Gastrocnemius medialis (tissue), 4 donors: ENCODE measurements at regions not wholly inside any gene's neighbourhood (a gene's known extent, or its start where the extent isn't known, plus 50 kb on each side); places are given as distances from the start of the nearest gene placed in this dataset.

Experiments used
- ATAC-seq, 2 donors: fragments of 150-250 bp; one replicate each; pipeline ENCODE4 v1.9.1; 2016
- DNase-seq, 2 donors: peaks; one replicate each; pipeline ENCODE4 v3.0.0-alpha.2; 2019
- H3K27ac ChIP-seq, 4 donors: fragments of 200-600 bp; sonication (generic); 1 replicate in 1 of 4; 2 replicates in 3 of 4; pipeline ENCODE4 v1.5.1; 2016 to 2018; ENCODE audit warnings: mild to moderate bottlenecking in 2 of 4, moderate library complexity in 1 of 4
- H3K27me3 ChIP-seq, 3 donors: fragments of 200-600 bp; sonication (generic) in 2 of 3; 1 replicate in 1 of 3; 2 replicates in 2 of 3; pipeline versions ENCODE4 v1.5.1 to v1.6.0; 2016 to 2019; ENCODE audit warnings: mild to moderate bottlenecking in 1 of 3, moderate library complexity in 1 of 3
- H3K36me3 ChIP-seq, 2 donors: fragments of 200-600 bp; sonication (generic) in 1 of 2; one replicate each; pipeline ENCODE4 v1.5.1; 2017 to 2018
- H3K4me1 ChIP-seq, 2 donors: fragments of 200-600 bp; sonication (generic) in 1 of 2; one replicate each; pipeline ENCODE4 v1.5.1; 2016 to 2017; ENCODE audit warnings: mild to moderate bottlenecking in 2 of 2
- H3K4me3 ChIP-seq, 4 donors: fragments of 200-600 bp; sonication (generic) in 3 of 4; 1 replicate in 1 of 4; 2 replicates in 3 of 4; pipeline ENCODE4 v1.5.1; 2016 to 2019; ENCODE audit warnings: mild to moderate bottlenecking in 2 of 4
- H3K9me3 ChIP-seq, 3 donors: fragments of 200-600 bp; sonication (generic) in 2 of 3; 1 replicate in 1 of 3; 2 replicates in 2 of 3; pipeline ENCODE4 v1.5.1; 2016 to 2019
- CTCF ChIP-seq, 5 experiments: fragments of 450-650 bp in 3 of 5; fragments of 200-600 bp in 2 of 5; sonication (generic) in 2 of 5; IDR thresholded peaks in 4 of 5; conservative IDR thresholded peaks in 1 of 5; 1 replicate in 4 of 5; 2 replicates in 1 of 5; pipeline ENCODE4 v1.5.1; 2016 to 2019; ENCODE audit warnings: antibody characterized with exemption in 5 of 5, mild to moderate bottlenecking in 3 of 5, moderate library complexity in 3 of 5
- POLR2A ChIP-seq, 2 donors: fragments of 450-650 bp; IDR thresholded peaks; one replicate each; pipeline ENCODE4 v1.6.1; 2017; ENCODE audit warnings: antibody characterized with exemption in 2 of 2, mild to moderate bottlenecking in 2 of 2, moderate library complexity in 2 of 2
- in situ Hi-C, 4 donors: fragments of 200-750 bp; cut with MboI; loops; one replicate each; pipeline versions ENCODE4 v1.15.0 to v1.8.0; 2017; ENCODE audit warnings: low sequenced_read_pairs in 4 of 4
- intact Hi-C: fragments of 100-400 bp; cut with DNase I; formaldehyde crosslinking; loops from one replicate; pipeline ENCODE4 v1.15.1; 2023; ENCODE audit warnings: low total_unique reads

- intact Hi-C loops = no loop called here
- Histone ChIP-seq H3K27ac (no peak overlapping the region), H3K4me1 (no peaks in the 10 kb centered on the region), H3K4me3 (no peak overlapping the region), H3K9me3 (no peaks in the 10 kb centered on the region), H3K36me3 (no peaks in the 10 kb centered on the region), H3K27me3 (no peaks in the 10 kb centered on the region)
- no peak for DNase-seq
- ATAC-seq = no peak
- no peak for TF ChIP-seq CTCF (IDR thresholded peaks at IDR 0.05 in 4 of 5, conservative IDR thresholded peaks at IDR 0.05 in 1 of 5)
- in situ Hi-C loops = no loop called here
Measured at GRCh38 chr5:61251874-61252642, 80.0 kb upstream of the ZSWIM6 start.

GRCh38 chr5:61252643-61252925, 79.5 kb upstream of the ZSWIM6 start:
- TF ChIP-seq CTCF (IDR thresholded peaks at IDR 0.05 in 4 of 5, conservative IDR thresholded peaks at IDR 0.05 in 1 of 5) = no peak
- TF ChIP-seq POLR2A (IDR thresholded peaks at IDR 0.05) = no peak
- no peak for DNase-seq
- in situ Hi-C loops (no loop called here), intact Hi-C loops (no loop called here)
- Histone ChIP-seq H3K4me1 (no peaks in the 10 kb centered on the region), H3K4me3 (no peak overlapping the region), H3K36me3 (no peaks in the 10 kb centered on the region), H3K27me3 (no peaks in the 10 kb centered on the region), H3K27ac (no peak overlapping the region), H3K9me3 (no peaks in the 10 kb centered on the region)
- ATAC-seq = no peak

GRCh38 chr5:61253547-61253946, 78.5 kb upstream of the ZSWIM6 start:
- intact Hi-C loops (no loop called here), in situ Hi-C loops (no loop called here)
- TF ChIP-seq POLR2A (IDR thresholded peaks at IDR 0.05) = no peak
- no peak for TF ChIP-seq CTCF (IDR thresholded peaks at IDR 0.05 in 4 of 5, conservative IDR thresholded peaks at IDR 0.05 in 1 of 5)

GRCh38 chr5:61254969-61255555, 77.0 kb upstream of the ZSWIM6 start:
- H3K4me3 ChIP-seq = no peak overlapping the region
- no peaks in the 10 kb centered on the region for H3K9me3 ChIP-seq
- DNase-seq (no peak), ATAC-seq (no peak)
- no peaks in the 10 kb centered on the region for H3K27me3 ChIP-seq
- no peaks in the 10 kb centered on the region for H3K36me3 ChIP-seq
- H3K27ac ChIP-seq = no peak overlapping the region
- no peaks in the 10 kb centered on the region for H3K4me1 ChIP-seq
- in situ Hi-C loops = no loop called here
- intact Hi-C loops = no loop called here
- TF ChIP-seq CTCF (IDR thresholded peaks at IDR 0.05 in 4 of 5, conservative IDR thresholded peaks at IDR 0.05 in 1 of 5) (no peak), POLR2A (IDR thresholded peaks at IDR 0.05) (no peak)

More at GRCh38 chr5:61253547-61253946, 78.5 kb upstream of the ZSWIM6 start:
- H3K27ac ChIP-seq = no peak overlapping the region
- H3K36me3 ChIP-seq = no peaks in the 10 kb centered on the region
- H3K4me1 ChIP-seq = no peaks in the 10 kb centered on the region
- ATAC-seq = no peak
- DNase-seq = no peak
- H3K9me3 ChIP-seq = no peaks in the 10 kb centered on the region
- H3K4me3 ChIP-seq = no peak overlapping the region
- no peaks in the 10 kb centered on the region for H3K27me3 ChIP-seq

GRCh38 chr5:61256474-61256873, 75.6 kb upstream of the ZSWIM6 start:
- intact Hi-C loops (no loop called here), in situ Hi-C loops (no loop called here)
- H3K27ac ChIP-seq = no peak overlapping the region
- H3K4me3 ChIP-seq = no peak overlapping the region
- no peaks in the 10 kb centered on the region for H3K9me3 ChIP-seq
- TF ChIP-seq CTCF (IDR thresholded peaks at IDR 0.05 in 4 of 5, conservative IDR thresholded peaks at IDR 0.05 in 1 of 5) (no peak), POLR2A (IDR thresholded peaks at IDR 0.05) (no peak)
- ATAC-seq (no peak), DNase-seq (no peak)
- no peaks in the 10 kb centered on the region for H3K27me3 ChIP-seq
- H3K36me3 ChIP-seq = no peaks in the 10 kb centered on the region
- H3K4me1 ChIP-seq = no peaks in the 10 kb centered on the region
